ENCODE measurements at regions not wholly inside any gene's neighbourhood (a gene's known extent, or its start where the extent isn't known, plus 50 kb on each side); places are given as distances from the start of the nearest gene placed in this dataset.
"Not testable (repeated sequence)": the region's sequence is repeated elsewhere in the genome, so short reads cannot be mapped to it uniquely, and the experiment has no call there.

DNA sequence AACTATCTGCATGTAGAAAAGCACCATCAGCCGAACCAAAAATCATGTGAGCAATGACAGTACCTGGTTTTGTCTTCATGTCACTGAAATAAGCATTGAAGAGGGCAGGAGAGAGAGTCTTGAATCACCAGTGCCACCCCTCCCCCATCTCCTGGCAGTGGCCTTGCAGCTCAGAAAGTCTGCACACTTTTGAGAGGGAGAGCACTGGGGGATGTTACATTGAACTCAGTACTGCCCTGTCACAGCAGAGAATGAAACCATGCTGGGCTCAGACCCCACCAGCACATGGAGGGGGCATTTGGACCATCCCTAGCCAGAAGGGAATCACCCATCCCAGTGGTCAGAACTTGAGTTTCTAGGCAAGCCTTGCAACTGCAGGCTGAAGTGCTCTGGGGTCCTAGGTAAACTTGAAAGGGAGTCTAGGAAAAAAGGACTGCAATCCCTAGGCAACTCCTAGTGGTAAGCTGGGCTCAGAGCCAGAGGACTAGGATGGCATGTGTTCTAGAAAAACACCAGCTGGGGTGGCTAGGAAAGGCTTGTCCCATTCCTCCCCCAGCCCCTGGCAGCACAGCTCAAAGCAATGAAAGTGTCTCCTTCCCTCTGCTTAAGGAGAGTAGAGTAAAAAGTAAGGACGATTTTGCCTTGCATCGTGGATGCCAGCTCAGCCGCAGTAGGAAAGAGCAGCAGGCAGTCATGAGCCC, 259.9 kb upstream of the MYT1L start:
- no peak for DNase-seq

- no peak for DNase-seq
Observed at GRCh38 chr2:2590141-2590540, 259.1 kb upstream of the MYT1L start.

GRCh38 chr2:2588777-2589176, 257.7 kb upstream of the MYT1L start:
- no peak for DNase-seq

DNA sequence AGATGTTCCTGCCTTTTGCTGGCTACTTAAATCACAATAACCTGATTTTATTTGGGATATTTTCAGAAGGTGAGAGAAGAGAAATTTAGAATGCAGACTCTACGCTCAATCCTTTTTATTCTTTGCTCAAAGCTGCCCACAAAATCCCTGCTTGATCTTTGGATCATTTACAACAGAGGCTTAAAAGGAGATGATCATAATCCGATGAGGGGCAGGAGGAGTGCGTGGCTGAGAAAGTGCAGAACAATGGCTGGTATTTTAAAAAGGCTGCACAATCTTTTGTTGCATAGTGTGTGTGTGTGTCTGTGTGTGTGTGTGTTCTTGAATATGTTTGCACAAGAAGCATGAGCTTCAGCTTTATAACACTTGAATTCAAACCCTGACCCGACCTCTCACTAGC, 256.3 kb upstream of the MYT1L start:
- no peak for DNase-seq

GRCh38 chr2:2586931-2587330, 255.9 kb upstream of the MYT1L start:
- DNase-seq = no peak

DNA sequence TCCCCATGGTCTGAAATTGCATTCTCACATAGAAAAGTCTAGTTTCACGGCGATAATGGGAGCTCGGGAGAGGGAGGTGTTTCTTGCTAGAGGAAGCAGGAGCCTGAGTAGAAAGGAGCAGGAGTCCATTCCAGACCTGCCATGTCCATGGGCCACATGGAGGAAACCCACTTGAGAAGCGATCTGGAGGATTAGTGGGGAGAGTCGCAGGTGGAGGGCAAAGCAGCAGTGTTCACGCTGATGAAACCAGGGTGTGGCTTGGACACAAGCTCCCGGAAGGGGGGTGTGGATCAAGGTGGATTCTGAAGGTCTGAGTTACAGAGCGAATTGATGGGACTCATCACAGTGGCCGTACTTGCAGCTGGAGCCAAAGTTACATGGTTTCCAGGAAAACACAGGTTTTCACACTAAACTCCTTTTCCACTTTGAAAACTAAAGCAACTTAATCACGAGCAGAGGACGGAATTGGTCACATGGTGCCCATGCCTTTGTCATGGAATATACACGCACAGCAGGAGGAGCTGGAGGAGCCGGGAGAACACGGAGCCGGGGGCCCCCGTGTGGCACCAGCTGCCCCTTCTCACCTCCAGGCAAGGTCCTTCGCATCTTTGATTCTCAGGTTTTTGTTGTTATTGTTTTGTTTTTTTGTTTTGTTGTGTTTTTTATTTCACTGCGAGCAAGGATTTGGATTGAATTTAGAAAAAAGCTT, 255.1 kb upstream of the MYT1L start:
- no peak for DNase-seq

DNA sequence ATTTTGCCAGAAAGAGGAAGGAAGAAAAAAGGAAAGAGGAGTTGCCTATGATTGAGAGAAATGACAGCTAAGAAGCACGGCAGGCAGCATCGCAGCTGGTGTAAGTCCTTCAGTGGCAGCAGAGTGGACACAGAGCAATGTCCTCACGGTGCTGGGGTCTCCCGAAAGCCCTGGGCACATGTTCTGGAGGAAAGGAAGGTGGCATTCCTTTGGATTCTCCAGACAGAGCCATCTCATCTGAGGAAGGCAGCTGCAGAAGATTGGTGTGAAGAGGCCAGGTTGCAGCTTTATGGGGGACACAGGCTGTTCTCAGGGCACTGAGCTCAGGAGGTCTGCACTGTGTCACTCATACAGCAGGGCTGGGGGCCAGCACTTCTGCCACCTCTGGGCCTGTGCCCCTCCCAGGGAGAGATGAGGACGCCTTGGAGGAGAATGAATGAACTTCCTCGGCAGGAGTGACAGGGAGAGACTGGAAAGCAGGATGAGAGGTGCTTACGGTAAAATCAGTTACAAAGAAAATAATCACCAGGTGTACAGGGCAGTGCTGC, 252.0 kb upstream of the MYT1L start:
- DNase-seq = no peak

GRCh38 chr2:2581331-2582159, 250.5 kb upstream of the MYT1L start:
- DNase-seq = no peak

- not testable (repeated sequence) for DNase-seq
Observed at GRCh38 chr2:2580841-2581240, 249.8 kb upstream of the MYT1L start.

- DNase-seq = no peak
Observed at GRCh38 chr2:2580341-2580740, 249.3 kb upstream of the MYT1L start.

DNA sequence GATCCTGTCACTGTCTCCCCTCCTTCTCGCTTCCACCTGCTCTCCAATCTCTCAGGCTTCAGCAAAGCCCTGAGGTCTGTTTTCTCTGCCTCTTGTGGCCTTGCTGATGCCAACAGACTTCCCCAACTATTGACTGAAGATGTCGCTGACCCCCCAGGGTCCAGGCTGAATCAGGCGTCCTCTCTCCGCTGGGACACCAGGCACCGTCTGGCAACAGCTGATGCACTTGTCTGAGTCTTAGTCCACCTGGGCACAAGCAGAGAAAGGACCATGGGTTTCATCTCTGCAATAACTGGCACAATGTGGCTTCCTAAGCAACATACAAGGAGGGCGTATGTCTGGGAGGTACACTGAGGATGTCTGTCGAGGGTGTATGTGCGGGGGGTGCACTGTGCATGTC, 248.7 kb upstream of the MYT1L start:
- no peak for DNase-seq

DNA sequence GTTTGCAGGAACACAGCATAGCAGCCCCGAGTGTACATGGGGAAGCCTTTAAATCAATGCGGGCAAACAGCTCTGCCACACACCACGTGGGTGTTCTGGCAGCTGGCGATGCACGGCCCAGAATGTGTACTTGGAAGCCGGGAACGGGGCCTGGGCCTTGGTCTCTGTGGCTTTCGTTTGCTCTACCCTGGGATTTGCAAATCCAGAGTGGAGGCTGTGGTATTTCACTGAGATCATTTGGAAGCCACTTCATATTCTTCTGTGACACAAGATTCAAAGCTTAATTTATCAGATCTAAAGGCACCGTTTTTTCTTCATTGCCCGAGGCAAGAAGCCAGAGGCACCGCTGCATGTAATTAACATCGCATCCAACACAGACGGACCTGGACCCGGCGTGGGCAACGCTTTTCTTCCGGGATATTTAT, 246.3 kb upstream of the MYT1L start:
- DNase-seq = no peak

GRCh38 chr2:2575870-2576386, 244.9 kb upstream of the MYT1L start:
- no peak for DNase-seq

DNA sequence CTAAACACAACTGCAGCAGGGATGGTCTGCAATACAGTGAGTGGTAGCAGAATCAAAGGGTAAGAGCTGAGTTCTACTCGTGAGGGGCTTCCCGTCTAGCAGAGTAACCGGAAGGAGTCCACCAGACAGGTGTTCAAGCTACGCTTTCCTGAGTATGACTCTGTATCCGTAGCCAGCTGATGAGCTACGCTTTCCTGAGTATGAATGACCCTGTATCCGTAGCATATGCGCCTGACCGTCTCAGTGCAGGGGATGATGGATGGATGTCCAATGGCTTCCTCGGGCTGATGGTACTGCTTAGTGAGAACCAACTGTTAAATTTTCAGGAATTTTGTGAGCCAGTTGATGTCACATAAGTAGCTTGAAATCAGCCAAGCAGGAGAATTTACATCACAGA, 244.1 kb upstream of the MYT1L start:
- no peak for DNase-seq

DNA sequence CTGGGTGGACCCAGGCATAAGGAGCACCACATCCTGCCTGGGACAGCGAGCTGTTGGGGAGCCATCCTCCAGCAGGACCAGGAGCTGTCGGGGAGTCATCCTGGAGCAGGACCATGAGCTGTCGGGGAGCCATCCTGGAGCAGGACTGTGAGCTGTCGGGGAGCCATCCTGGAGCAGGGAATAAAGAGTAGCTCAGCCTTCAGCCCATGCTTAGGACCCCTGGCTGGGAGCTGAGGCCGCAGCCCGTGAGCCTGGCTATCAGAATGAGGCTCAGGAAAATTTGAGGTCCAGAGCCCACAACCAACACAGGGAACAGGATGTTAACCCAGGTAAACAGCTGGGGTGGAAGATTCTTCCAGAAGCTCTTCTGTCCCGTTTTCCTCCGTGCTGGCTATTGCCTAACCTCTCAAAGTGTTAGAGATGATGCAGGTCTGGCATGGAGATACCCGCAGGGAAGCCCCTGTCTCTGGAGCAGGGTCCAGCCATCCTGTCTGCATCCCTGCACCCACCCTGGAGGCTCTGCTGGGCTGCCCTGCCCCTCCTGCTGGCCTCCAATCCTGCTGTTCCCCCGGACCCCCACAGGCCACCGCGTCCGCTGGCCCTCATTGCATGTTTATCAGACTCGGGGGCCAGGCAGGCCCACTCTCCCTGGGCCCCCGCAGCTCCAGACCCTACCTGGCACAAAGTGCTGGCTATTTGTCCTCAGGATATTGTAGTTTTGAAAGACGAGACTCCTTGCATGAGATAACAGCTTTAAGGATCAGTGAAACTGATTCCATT, 243.5 kb upstream of the MYT1L start:
- no peak for DNase-seq

- no peak for DNase-seq
Observed at GRCh38 chr2:2573658-2574293, 242.7 kb upstream of the MYT1L start.

DNA sequence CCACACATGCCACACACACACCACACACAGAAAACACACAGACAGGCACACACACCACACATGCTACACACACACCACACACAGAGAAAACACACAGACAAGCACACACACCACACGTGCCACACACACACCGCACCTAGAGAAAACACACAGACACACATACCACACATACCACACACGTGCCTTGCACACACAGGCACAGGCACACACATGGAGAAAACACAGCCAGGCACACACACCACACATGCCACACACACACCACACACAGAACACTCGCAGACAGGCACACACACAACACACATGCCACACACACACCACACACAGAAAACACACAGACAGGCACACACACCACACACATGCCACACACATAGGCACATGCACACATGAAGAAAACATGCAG, 242.1 kb upstream of the MYT1L start:
- DNase-seq = no peak

- no peak for DNase-seq
Observed at GRCh38 chr2:2572393-2573204, 241.5 kb upstream of the MYT1L start.

- no peak for DNase-seq
Observed at GRCh38 chr2:2571301-2572150, 240.5 kb upstream of the MYT1L start.
